GM18873 (cell line): ENCODE measurements at regions not wholly inside any gene's neighbourhood (a gene's known extent, or its start where the extent isn't known, plus 50 kb on each side); places are given as distances from the start of the nearest gene placed in this dataset.

Experiments
- ATAC-seq: cut with Tn5 transposase; IDR thresholded peaks from one replicate; pipeline ENCODE4 v1.9.1; 2021; ENCODE audit warnings: mild to moderate bottlenecking, moderate library complexity, moderate number of reproducible peaks; ENCODE audit not compliant: unreplicated experiment, low FRiP score

DNA sequence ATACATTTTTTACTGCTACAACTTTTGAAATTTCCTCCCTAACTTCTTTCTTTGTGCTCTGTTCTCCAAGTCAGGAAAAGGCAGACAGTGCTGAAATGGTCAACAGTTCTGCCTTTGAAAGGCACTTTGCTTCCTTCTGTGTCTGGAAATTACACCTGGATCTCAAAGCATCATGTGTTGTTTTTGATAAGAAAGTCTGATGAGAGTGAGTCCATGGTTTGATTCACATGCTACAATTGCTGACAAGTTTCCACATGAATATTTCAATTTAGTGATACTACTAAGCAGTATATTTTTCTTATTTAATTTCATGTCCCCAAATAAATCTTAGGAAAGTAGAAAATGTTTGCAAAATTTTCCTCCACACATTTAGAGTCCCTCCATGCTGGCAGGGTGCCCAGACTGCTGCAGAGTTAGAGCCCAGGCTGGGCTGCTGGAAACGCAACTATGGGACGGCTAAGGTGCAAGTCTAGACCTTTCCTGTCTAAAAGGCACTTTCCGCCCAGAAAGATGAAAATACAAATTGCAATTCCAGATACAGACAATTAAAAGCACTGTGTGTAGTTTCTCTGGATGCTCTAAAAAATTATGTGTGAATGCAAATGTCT is 96.6 kb upstream of the RUNX1 start:
- no peak for ATAC-seq

DNA sequence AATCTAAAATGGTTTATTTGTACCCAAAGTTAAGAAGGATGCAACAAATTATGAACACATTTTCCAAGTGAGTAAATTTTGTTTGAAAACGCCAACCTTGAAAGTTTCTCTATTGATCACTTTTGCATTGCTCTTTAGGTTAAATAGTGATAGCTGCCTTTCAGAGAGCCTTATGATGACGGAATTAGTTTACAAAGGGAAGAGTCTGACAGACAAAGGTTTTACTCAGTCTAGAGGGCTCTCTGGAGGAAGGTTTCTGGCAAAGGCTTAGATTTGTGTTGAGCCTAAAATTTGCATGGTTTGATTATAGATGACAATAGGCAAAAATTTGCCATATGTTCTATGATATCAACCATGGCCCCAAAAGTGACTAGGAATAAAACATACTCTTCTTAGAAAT is 95.9 kb upstream of the RUNX1 start:
- no peak for ATAC-seq

- ATAC-seq = no peak
These were observed 93.1 kb upstream of the RUNX1 start for GRCh38 chr21:35142036-35142815.

DNA sequence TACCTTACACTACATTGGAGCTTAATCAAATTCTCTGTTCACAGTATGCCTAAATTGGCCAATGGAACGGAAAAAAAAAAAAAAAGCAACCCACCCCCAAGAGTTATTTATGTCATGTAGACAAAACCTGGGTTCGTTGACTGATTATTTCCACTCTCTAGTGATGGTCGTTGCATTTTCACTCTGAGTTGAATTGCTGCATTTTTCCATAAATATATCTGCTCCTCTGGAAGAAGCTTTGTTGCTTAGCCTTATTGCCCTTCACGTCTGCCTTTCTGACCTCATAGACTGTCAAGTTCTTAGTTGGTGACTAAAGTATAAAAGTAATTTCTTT is 90.2 kb upstream of the RUNX1 start:
- no peak for ATAC-seq

- ATAC-seq = no peak
These were observed 89.7 kb upstream of the RUNX1 start for GRCh38 chr21:35138665-35139381.

GRCh38 chr21:35136586-35137219 is 87.6 kb upstream of the RUNX1 start:
- ATAC-seq = no peak

DNA sequence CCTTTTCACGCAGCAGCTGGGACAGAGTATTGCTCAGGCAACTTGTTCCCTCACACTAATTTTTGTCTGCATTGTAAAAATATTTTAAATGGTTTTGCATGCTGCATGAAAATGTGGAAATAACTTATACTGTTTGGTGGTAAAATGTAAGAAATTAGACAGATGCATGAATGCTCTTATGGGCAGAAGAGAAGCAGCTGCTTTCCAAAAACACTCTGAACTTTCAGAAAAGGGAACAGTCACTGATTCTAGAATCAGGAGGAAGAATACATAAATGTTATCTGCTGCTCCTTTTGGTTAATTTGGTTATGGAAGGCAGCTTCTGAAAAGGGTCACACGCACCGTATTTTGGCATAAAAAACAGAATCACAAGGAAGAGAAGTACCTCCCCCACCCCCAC is 87.0 kb upstream of the RUNX1 start:
- no peak for ATAC-seq

DNA sequence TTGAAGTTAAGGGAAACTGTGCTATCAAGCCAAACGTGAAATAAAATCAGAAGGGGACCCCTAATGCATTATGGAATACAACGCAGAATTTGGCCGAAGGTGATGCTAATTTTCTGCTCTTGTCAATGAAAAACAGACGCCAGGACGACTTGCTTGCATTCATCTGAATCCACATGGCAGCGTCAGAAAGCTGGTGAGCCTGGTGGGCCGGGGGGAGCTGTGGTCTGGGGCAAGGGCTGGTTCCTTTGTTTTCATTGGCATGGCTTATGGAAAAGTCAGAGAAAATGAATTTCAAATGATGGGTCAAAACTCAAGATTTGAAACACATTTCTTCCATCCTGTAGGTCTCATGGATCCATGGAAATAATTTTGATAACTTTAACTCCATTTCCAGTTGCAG is 86.4 kb upstream of the RUNX1 start:
- ATAC-seq = no peak

- ATAC-seq = no peak
These were observed 85.2 kb upstream of the RUNX1 start for GRCh38 chr21:35134309-35134708.

- no peak for ATAC-seq
These were observed 79.4 kb upstream of the RUNX1 start for GRCh38 chr21:35128536-35128935.

- ATAC-seq = no peak
These were observed 78.7 kb upstream of the RUNX1 start for GRCh38 chr21:35127851-35128250.

- no peak for ATAC-seq
These were observed 77.9 kb upstream of the RUNX1 start for GRCh38 chr21:35127026-35127425.

GRCh38 chr21:35120631-35121180 is 71.6 kb upstream of the RUNX1 start:
- ATAC-seq = no peak

DNA sequence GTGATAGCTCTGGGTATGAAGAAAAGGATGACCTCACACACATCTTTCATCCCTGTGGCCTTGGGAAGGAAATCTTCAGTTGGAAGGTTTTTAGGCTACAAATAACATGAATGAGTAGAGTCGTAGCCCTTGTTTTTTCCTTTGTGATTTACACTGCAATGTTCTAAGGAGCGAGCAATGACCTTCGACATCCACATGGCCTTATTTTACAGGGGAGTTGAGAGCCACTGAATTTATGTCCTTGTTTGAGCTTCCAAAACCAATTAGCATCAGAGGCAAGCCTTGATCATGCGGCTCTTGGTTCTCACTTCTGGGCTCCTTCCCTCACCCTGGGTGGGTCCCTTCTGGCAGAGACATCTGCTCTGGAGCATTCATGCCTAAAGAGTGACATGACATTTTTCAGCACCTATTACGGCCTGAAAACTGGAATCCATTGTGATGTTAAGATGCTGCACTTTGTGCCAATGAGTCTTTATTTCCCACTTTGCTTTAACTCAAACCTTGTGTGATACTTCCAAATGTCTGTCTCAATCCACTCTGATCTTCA is 70.5 kb upstream of the RUNX1 start:
- no peak for ATAC-seq

DNA sequence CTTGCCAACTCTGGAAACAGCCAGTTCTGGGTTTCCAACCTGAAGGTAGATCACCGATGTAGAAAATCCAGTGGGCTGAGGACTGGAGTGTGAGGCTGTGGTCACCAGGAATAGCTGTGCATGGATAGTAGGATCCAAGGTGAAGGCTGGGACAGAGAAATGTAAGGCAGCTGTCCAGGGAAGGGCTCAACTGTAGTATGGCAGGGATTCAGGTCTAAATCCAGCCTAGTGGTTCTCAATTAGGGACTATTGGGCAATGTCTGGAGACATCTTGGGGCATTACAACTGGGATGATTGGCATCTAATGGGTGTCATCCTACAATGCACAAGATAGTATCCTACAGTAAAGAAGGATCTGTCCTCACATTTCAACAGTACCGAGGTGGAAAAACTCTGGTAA is 67.7 kb upstream of the RUNX1 start:
- ATAC-seq = no peak

- ATAC-seq = no peak
These were observed 64.0 kb upstream of the RUNX1 start for GRCh38 chr21:35113064-35113463.

- no peak for ATAC-seq
These were observed 62.3 kb upstream of the RUNX1 start for GRCh38 chr21:35111321-35111930.

- no peak for ATAC-seq
These were observed 59.8 kb upstream of the RUNX1 start for GRCh38 chr21:35108887-35109286.

DNA sequence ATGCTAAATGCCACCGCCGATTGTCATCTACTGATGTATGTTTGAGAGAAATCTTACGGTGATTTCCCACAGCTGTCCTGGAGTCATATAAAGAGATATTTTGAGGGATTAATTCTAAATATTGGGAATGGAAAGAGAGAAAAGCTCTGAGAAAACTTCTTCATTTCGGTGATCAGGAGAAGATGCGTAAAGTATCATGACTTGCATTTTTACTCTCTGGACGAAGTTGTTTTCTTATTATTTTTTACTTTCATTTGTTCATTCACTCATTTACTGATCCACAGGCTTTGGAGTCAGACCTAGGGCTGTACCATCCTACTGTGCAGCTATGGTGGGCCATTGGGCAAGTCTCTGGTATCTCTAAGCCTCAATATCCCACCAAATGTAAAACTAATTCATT is 58.4 kb upstream of the RUNX1 start:
- no peak for ATAC-seq

- no peak for ATAC-seq
These were observed 57.2 kb upstream of the RUNX1 start for GRCh38 chr21:35106246-35106835.
